ENCODE measurements at regions not wholly inside any gene's neighbourhood (a gene's known extent, or its start where the extent isn't known, plus 50 kb on each side); places are given as distances from the start of the nearest gene placed in this dataset.

DNA sequence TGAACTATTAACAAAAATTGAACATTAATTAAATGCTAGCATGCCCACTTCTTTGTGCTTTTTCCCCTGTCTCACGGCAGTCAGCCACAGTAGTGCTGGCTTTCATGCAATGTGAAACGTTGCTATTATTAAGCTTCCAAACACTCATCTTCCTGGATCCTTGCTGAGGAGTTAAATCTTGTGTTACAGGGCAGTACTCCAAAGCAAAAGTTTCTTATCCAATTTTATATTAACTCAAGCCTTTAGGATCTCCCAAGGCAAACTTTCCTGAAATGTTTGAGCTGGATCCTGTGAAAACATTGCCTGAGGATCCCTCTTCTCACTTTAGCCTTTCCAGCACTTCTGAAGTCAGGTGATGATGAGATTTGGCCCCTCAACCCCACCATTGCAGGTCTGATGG lies 1454.8 kb downstream of the FSTL5 start:
- TF ChIP-seq, protein P1, sequence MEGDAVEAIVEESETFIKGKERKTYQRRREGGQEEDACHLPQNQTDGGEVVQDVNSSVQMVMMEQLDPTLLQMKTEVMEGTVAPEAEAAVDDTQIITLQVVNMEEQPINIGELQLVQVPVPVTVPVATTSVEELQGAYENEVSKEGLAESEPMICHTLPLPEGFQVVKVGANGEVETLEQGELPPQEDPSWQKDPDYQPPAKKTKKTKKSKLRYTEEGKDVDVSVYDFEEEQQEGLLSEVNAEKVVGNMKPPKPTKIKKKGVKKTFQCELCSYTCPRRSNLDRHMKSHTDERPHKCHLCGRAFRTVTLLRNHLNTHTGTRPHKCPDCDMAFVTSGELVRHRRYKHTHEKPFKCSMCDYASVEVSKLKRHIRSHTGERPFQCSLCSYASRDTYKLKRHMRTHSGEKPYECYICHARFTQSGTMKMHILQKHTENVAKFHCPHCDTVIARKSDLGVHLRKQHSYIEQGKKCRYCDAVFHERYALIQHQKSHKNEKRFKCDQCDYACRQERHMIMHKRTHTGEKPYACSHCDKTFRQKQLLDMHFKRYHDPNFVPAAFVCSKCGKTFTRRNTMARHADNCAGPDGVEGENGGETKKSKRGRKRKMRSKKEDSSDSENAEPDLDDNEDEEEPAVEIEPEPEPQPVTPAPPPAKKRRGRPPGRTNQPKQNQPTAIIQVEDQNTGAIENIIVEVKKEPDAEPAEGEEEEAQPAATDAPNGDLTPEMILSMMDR (IDR thresholded peaks at IDR 0.05): no peak
- no peak for TF ChIP-seq SREBF2 (IDR thresholded peaks at IDR 0.05)
- TF ChIP-seq POLR2A (IDR thresholded peaks at IDR 0.05; ENCODE audit: low read length): no peak
- TF ChIP-seq, protein P2, sequence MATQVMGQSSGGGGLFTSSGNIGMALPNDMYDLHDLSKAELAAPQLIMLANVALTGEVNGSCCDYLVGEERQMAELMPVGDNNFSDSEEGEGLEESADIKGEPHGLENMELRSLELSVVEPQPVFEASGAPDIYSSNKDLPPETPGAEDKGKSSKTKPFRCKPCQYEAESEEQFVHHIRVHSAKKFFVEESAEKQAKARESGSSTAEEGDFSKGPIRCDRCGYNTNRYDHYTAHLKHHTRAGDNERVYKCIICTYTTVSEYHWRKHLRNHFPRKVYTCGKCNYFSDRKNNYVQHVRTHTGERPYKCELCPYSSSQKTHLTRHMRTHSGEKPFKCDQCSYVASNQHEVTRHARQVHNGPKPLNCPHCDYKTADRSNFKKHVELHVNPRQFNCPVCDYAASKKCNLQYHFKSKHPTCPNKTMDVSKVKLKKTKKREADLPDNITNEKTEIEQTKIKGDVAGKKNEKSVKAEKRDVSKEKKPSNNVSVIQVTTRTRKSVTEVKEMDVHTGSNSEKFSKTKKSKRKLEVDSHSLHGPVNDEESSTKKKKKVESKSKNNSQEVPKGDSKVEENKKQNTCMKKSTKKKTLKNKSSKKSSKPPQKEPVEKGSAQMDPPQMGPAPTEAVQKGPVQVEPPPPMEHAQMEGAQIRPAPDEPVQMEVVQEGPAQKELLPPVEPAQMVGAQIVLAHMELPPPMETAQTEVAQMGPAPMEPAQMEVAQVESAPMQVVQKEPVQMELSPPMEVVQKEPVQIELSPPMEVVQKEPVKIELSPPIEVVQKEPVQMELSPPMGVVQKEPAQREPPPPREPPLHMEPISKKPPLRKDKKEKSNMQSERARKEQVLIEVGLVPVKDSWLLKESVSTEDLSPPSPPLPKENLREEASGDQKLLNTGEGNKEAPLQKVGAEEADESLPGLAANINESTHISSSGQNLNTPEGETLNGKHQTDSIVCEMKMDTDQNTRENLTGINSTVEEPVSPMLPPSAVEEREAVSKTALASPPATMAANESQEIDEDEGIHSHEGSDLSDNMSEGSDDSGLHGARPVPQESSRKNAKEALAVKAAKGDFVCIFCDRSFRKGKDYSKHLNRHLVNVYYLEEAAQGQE (IDR thresholded peaks at IDR 0.05): no peak
- TF ChIP-seq, protein P3, sequence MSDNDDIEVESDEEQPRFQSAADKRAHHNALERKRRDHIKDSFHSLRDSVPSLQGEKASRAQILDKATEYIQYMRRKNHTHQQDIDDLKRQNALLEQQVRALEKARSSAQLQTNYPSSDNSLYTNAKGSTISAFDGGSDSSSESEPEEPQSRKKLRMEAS (IDR thresholded peaks at IDR 0.05): no peak
- TF ChIP-seq, protein P4, sequence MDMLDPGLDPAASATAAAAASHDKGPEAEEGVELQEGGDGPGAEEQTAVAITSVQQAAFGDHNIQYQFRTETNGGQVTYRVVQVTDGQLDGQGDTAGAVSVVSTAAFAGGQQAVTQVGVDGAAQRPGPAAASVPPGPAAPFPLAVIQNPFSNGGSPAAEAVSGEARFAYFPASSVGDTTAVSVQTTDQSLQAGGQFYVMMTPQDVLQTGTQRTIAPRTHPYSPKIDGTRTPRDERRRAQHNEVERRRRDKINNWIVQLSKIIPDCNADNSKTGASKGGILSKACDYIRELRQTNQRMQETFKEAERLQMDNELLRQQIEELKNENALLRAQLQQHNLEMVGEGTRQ (IDR thresholded peaks at IDR 0.05): no peak
- no peak for TF ChIP-seq MAFK (IDR thresholded peaks at IDR 0.05; ENCODE audit: partially characterized antibody)
- no peak for TF ChIP-seq RARB (CRISPR knock-in tag; IDR thresholded peaks at IDR 0.05)
- TF ChIP-seq PHF8 (IDR thresholded peaks at IDR 0.05; ENCODE audit: borderline replicate concordance, low read depth): no peak
- TF ChIP-seq ZNF302 (CRISPR knock-in tag; IDR thresholded peaks at IDR 0.05): no peak
- TF ChIP-seq, protein P5, sequence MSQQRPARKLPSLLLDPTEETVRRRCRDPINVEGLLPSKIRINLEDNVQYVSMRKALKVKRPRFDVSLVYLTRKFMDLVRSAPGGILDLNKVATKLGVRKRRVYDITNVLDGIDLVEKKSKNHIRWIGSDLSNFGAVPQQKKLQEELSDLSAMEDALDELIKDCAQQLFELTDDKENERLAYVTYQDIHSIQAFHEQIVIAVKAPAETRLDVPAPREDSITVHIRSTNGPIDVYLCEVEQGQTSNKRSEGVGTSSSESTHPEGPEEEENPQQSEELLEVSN (IDR thresholded peaks at IDR 0.05; ENCODE audit: borderline replicate concordance, low read depth): no peak
- TF ChIP-seq CHD2 (IDR thresholded peaks at IDR 0.05; ENCODE audit: low read length, partially characterized antibody): no peak
